Stimulated activated naive CD8-positive, alpha-beta T cell treated with anti-CD3 and anti-CD28 coated beads, Interleukin-15, amount 100 ng/mL, for 72 hours (primary cell): ENCODE measurements at regions not wholly inside any gene's neighbourhood (a gene's known extent, or its start where the extent isn't known, plus 50 kb on each side); places are given as distances from the start of the nearest gene placed in this dataset.
"Not testable (repeated sequence)": the region's sequence is repeated elsewhere in the genome, so short reads cannot be mapped to it uniquely, and the experiment has no call there.

Experiments
- ATAC-seq: fragments of 150-1000 bp; cut with Tn5 transposase; 2 replicates; pipeline ENCODE4 v1.10.0; 2021; ENCODE audit warnings: mild to moderate bottlenecking, moderate library complexity
- DNase-seq, 2 donors: peaks; one replicate each; pipeline ENCODE4 v3.0.0; 2021 to 2022
- H3K27ac Mint-ChIP-seq, 2 donors: one replicate each; pipeline ENCODE4 v1.8.0; 2022; ENCODE audit warnings: mild to moderate bottlenecking in 2 of 2, mixed read lengths in 2 of 2, moderate library complexity in 2 of 2
- H3K27me3 Mint-ChIP-seq: one replicate; pipeline ENCODE4 v1.8.0; 2022; ENCODE audit warnings: mixed read lengths
- H3K4me1 Mint-ChIP-seq: one replicate; pipeline ENCODE4 v1.8.0; 2022; ENCODE audit warnings: mild to moderate bottlenecking, mixed read lengths
- H3K4me3 Mint-ChIP-seq, 2 donors: one replicate each; pipeline ENCODE4 v1.8.0; 2022; ENCODE audit warnings: mild to moderate bottlenecking in 2 of 2, mixed read lengths in 2 of 2, moderate library complexity in 1 of 2
- H3K9me3 Mint-ChIP-seq, 2 donors: one replicate each; pipeline ENCODE4 v1.8.0; 2022; ENCODE audit warnings: mixed read lengths in 2 of 2

- Mint-ChIP-seq H3K9me3 (no peaks in the 10 kb centered on the region), H3K27ac (no peak overlapping the region), H3K27me3 (no peaks in the 10 kb centered on the region), H3K4me3 (no peak overlapping the region), H3K4me1 (peaks cover 22% of the 10 kb centered on the region)
- ATAC-seq: no peak
- no peak for DNase-seq
These were observed 80.6 kb downstream of the TEX51 start for GRCh38 chr2:126979039-126980003.

DNA sequence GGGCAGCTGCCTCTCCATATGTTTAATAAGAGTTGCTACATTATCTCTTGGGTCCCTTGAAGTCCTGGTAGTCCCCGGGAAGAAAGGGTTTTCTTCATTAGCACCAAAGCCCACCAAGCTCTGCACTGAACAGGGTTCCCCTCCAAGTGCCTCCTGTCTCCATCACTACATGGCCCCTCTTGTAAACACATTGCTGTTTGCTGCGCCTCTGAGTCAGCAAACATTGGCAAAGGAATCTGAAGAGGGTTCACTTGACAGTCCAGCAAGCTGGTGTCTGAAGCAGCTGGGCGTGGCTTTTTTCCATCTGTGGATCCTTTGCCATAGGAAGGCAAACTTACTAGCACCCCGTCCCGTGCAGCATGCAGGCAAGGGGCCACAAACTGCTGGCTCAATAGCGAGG lies 82.8 kb downstream of the TEX51 start:
- Mint-ChIP-seq H3K4me3 (no peak overlapping the region), H3K4me1 (peaks cover 22% of the 10 kb centered on the region), H3K9me3 (no peaks in the 10 kb centered on the region), H3K27me3 (peaks cover 12% of the 10 kb centered on the region), H3K27ac (no peak overlapping the region)
- no peak for ATAC-seq
- DNase-seq: no peak

DNA sequence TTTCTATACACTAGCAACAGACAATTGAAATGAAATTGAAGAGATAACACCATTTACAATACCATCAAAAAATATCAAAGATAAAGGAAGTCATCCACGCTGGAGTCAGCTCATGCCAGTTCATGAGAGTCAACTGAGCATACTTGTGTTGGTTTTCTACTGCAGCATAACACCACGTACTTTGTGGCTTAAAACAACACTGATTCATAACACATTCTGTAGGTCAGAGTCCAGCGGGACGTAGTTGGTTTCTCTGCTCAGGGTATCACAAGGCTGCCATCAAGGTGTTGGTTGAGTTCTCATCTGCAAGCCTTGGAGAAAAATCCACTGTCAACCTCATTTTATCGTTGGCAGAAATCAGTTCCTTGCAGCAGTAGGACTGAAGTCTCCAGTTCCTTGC lies 84.2 kb downstream of the TEX51 start:
- Mint-ChIP-seq H3K9me3 (no peaks in the 10 kb centered on the region), H3K4me1 (peaks cover 13% of the 10 kb centered on the region), H3K27ac (no peak overlapping the region), H3K4me3 (no peak overlapping the region), H3K27me3 (peaks cover 21% of the 10 kb centered on the region)
- DNase-seq (no peak), ATAC-seq (no peak)

DNA sequence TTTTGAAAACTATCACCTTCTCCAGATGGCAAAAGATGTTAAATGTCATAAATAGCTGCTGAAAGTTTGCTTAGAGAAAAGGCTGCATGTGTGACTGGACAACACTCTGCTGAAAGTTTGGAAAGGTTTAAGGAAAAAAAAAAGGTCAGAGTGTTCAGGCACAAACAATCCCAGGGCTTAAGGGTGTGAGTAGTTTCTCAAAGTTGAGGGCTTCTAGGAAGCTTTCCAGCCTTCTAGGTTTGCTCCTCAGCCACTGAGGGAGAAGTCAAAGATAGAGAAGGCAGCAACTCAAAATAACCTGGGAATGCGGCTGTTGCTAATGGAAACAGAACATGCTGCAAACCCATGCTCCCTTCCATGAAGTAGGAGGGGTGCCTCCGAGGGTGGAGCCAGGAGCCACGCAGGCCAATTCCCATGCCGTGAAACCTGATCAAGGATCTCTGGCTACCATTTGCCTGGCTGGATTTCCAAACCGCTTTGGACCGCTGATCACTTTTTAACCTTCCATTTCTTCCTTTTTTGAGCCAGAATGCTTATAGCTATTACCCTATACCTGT lies 88.0 kb downstream of the TEX51 start:
- Mint-ChIP-seq H3K27ac (no peak overlapping the region), H3K9me3 (no peaks in the 10 kb centered on the region), H3K4me3 (no peak overlapping the region), H3K4me1 (no peaks in the 10 kb centered on the region), H3K27me3 (peaks cover 49% of the 10 kb centered on the region)
- ATAC-seq (no peak), DNase-seq (no peak)

DNA sequence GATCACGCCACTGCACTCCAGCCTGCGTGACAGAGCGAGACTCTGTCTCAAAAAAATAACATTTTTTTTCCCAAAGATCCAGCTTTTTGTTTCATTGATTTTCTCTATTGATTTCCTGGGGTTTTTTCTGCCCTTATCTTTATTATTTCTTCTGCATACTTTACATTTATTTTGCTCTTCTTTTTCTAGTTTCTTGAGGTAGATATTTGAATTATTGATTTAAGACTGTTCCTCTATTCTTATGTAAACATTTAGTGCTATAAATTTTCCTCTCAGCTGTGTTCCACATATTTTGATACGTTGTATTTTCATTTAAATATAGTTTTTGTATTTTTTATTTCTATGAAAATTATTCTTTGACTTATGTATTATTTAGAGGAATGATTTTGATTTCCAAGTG lies 89.8 kb downstream of the TEX51 start:
- ATAC-seq (no peak), DNase-seq (no peak)
- H3K9me3 Mint-ChIP-seq: no peaks in the 10 kb centered on the region
- H3K27ac Mint-ChIP-seq: no peak overlapping the region
- no peaks in the 10 kb centered on the region for H3K4me1 Mint-ChIP-seq
- H3K27me3 Mint-ChIP-seq: peaks cover 58% of the 10 kb centered on the region
- no peak overlapping the region for H3K4me3 Mint-ChIP-seq

DNA sequence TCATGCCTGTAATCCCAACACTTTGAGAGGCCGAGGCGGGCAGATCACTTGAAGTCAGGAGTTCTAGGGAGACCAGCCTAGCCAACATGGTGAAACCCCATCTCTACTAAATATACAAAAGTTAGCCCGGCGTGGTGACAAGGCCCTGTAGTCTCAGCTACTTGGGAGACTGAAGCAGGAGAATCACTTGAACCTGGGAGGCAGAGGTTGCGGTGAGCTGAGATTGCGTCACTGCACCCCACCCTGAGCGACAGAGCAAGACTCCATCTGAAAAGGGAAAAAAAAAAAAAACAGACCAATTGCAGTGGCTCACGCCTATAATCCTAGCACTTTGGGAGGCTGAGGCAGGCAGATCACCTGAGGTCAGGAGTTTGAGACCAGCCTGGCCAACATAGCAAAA lies 90.4 kb downstream of the TEX51 start:
- peaks cover 58% of the 10 kb centered on the region for H3K27me3 Mint-ChIP-seq
- not testable (repeated sequence) for ATAC-seq

DNA sequence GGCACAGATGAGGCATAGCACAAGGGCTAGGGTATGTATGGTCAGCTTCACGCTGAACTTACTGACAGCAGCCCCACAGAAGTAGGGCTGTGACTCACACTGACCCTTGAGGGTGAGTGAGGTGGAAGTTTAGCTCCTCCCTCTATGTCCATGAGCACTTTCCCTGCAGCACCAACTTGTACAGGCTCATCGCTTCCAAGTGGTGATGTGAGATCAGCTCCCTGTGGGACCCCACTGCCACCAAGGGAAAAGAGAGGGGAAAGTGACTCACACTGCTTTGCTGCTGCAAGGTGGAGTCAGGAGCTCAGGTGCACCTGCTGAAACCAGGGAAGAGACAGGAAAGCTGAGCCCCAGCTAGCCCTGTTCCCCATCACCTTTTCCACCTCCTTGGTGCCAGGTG lies 91.5 kb downstream of the TEX51 start:
- DNase-seq: no peak
- Mint-ChIP-seq H3K9me3 (no peaks in the 10 kb centered on the region), H3K27ac (no peak overlapping the region), H3K4me1 (no peaks in the 10 kb centered on the region), H3K4me3 (no peak overlapping the region), H3K27me3 (peaks cover 58% of the 10 kb centered on the region)
- ATAC-seq: no peak

More for the DNA sequence above, 90.4 kb downstream of the TEX51 start:
- H3K4me3 Mint-ChIP-seq, H3K27ac Mint-ChIP-seq, H3K9me3 Mint-ChIP-seq, DNase-seq, H3K4me1 Mint-ChIP-seq: not testable (repeated sequence)

GRCh38 chr2:126990605-126991532 lies 92.2 kb downstream of the TEX51 start:
- H3K4me3 Mint-ChIP-seq: no peak overlapping the region
- no peak overlapping the region for H3K27ac Mint-ChIP-seq
- ATAC-seq (no peak), DNase-seq (no peak)
- no peaks in the 10 kb centered on the region for H3K9me3 Mint-ChIP-seq
- H3K27me3 Mint-ChIP-seq: peaks cover 53% of the 10 kb centered on the region
- no peaks in the 10 kb centered on the region for H3K4me1 Mint-ChIP-seq

GRCh38 chr2:126994340-126994777 lies 95.7 kb downstream of the TEX51 start:
- peaks cover 30% of the 10 kb centered on the region for H3K27me3 Mint-ChIP-seq
- no peak for DNase-seq

DNA sequence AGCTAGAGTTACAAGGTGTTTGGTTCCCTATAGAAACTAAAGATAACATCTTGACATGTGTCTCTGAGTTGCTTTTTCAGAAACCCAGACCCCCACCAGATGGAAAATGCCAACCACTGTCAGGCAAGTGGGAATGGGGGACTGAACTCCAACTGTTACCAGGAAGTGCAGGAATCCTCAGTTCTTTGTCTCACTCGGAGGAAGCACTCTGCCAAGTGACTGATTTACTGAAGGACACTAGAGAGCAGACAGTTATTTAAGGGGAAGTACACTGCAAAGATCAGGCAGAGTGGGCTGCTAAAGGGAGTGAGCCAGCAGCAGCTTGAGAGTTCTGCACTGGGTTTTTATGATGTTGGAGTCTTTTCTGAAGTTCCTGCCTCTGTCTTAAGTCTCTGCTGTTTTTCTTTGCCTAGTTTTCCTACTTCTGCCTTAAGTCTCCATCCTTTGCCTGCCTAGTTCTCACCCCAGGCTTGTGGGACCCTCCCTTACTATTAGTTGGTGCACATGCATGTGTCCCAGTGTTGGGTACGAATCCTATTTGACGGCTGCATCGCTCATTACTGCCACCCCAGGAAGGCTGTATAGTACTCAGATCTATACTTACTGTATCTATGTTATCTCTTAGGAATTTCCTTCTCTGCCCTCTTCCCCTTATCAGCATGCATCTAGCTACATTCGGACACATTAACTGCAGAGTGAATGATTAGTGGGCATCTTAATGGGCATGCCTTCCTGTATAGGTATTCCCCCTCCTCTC lies 97.1 kb downstream of the TEX51 start:
- H3K27me3 Mint-ChIP-seq: peaks cover 16% of the 10 kb centered on the region
- ATAC-seq: no peak
- H3K27ac Mint-ChIP-seq: peak overlapping the region in 1 of 2 donors; percentile 62
- no peak overlapping the region for H3K4me3 Mint-ChIP-seq
- no peak for DNase-seq
- H3K9me3 Mint-ChIP-seq: no peaks in the 10 kb centered on the region
- H3K4me1 Mint-ChIP-seq: no peaks in the 10 kb centered on the region

More at GRCh38 chr2:126994340-126994777, 95.7 kb downstream of the TEX51 start:
- Mint-ChIP-seq H3K9me3 (no peaks in the 10 kb centered on the region), H3K4me3 (no peak overlapping the region), H3K27ac (no peak overlapping the region), H3K4me1 (no peaks in the 10 kb centered on the region)
- no peak for ATAC-seq

- Mint-ChIP-seq H3K9me3 (no peaks in the 10 kb centered on the region), H3K27ac (no peak overlapping the region), H3K4me1 (no peaks in the 10 kb centered on the region), H3K4me3 (no peak overlapping the region), H3K27me3 (peaks cover 13% of the 10 kb centered on the region)
- DNase-seq (no peak), ATAC-seq (no peak)
These were observed 97.6 kb downstream of the TEX51 start for GRCh38 chr2:126996378-126996699.
